ENCODE measurements at regions not wholly inside any gene's neighbourhood (a gene's known extent, or its start where the extent isn't known, plus 50 kb on each side); places are given as distances from the start of the nearest gene placed in this dataset.

DNA sequence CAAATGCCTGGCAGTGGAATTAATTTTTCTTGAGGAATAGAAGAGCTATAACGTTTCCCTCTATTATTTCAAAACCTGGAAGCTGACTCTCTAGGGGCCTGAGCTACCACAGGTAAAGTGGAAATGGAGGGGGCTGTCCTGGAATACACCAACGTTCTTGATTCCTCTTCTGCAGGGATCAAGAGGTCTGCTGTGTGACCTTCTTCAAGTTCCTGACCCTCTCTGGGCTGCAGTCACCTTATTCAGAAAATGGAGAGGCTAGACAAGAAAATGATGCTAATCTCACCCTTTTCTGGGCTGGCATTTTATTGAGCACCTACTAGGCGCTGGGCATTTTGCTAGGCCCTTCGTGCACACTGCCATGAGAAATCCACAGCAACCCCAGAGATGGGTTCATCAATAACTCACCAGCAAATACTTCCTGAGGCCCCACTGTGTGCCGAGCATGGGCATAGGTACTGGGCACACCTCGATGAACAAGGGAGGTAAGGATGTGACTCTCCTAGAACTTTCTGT is 55.2 kb upstream of the DLK1 start:
- Mint-ChIP-seq H3K27me3 (peaks cover 54% of the 10 kb centered on the region), H3K9me3 (no peaks in the 10 kb centered on the region), H3K27ac (no peak overlapping the region), H3K4me1 (ENCODE audit: unreplicated experiment) (peaks cover 64% of the 10 kb centered on the region), H3K4me3 (no peak overlapping the region), H3K36me3 (no peaks in the 10 kb centered on the region)
- TF ChIP-seq, protein P1, sequence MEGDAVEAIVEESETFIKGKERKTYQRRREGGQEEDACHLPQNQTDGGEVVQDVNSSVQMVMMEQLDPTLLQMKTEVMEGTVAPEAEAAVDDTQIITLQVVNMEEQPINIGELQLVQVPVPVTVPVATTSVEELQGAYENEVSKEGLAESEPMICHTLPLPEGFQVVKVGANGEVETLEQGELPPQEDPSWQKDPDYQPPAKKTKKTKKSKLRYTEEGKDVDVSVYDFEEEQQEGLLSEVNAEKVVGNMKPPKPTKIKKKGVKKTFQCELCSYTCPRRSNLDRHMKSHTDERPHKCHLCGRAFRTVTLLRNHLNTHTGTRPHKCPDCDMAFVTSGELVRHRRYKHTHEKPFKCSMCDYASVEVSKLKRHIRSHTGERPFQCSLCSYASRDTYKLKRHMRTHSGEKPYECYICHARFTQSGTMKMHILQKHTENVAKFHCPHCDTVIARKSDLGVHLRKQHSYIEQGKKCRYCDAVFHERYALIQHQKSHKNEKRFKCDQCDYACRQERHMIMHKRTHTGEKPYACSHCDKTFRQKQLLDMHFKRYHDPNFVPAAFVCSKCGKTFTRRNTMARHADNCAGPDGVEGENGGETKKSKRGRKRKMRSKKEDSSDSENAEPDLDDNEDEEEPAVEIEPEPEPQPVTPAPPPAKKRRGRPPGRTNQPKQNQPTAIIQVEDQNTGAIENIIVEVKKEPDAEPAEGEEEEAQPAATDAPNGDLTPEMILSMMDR (conservative IDR thresholded peaks at IDR 0.05), result no peak
- no peak for DNase-seq (ENCODE audit: extremely low spot score, unreplicated experiment)

DNA sequence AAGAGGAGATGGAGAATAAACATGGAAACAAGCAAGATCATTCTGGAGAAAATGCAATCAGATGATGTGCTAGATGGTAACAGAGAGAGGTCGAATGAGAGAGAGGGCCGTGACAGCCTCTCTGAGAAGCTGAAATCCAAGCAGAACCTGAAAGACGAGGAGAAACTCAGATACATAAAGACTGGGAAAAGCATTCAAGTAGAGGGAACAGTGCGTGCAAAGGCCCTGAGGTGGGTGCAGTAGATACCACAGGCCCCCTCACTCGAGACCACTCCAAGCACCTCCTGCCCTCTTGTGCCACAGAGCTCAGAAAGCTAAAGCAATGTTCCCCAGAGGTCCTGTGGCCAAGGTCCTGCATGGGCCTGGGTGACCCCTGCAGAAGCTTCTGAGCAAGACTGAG is 54.8 kb upstream of the DLK1 start:
- no peaks in the 10 kb centered on the region for H3K9me3 Mint-ChIP-seq
- no peaks in the 10 kb centered on the region for H3K36me3 Mint-ChIP-seq
- TF ChIP-seq, protein P1 (conservative IDR thresholded peaks at IDR 0.05), result no peak

DNA sequence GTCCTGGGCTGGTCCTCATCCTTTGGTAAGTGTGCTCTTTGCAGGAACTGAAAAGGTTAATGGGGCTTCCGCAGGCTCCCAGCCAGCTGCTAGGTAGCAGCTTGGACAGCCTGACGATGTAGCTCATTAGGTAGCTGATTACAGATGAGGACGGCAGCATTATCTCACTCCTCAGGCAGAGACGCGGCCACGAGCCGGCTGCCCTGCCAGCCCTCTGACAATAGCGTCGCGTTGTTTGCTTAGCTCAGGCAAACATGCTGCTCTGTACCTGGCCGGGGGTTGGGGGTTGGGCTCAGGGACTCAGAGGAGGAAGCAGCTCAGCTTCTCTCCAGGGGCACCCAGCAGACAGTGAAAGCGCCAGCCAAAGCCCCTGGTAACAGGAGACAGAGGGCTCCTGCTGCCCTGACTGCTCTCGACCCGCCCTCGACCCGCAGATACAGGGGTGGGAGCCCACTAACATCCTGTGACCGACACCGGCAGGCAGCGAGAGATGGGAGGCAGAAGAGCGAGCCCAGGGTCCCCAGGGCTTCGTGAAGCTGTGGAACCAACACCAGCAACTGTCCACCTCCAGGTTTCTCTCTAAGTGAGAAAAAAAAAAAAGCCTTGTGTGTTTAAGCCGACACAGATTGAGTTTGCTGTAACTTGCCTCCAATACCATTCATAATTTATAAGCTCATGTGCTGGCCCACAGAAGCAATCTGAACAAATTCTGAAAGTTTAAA is 53.4 kb upstream of the DLK1 start:
- Mint-ChIP-seq H3K36me3 (no peaks in the 10 kb centered on the region), H3K4me1 (ENCODE audit: unreplicated experiment) (peaks cover 68% of the 10 kb centered on the region), H3K9me3 (no peaks in the 10 kb centered on the region), H3K27ac (no peak overlapping the region), H3K27me3 (peaks cover 51% of the 10 kb centered on the region), H3K4me3 (peak overlapping the region; percentile 18)
- DNase-seq (ENCODE audit: extremely low spot score, unreplicated experiment), result no peak
- TF ChIP-seq, protein P1 (conservative IDR thresholded peaks at IDR 0.05), result no peak

More for the DNA sequence above, 54.8 kb upstream of the DLK1 start:
- H3K4me3 Mint-ChIP-seq, result no peak overlapping the region
- peaks cover 51% of the 10 kb centered on the region for H3K27me3 Mint-ChIP-seq
- H3K4me1 Mint-ChIP-seq (ENCODE audit: unreplicated experiment), result peaks cover 68% of the 10 kb centered on the region
- no peak for DNase-seq (ENCODE audit: extremely low spot score, unreplicated experiment)
- no peak overlapping the region for H3K27ac Mint-ChIP-seq

DNA sequence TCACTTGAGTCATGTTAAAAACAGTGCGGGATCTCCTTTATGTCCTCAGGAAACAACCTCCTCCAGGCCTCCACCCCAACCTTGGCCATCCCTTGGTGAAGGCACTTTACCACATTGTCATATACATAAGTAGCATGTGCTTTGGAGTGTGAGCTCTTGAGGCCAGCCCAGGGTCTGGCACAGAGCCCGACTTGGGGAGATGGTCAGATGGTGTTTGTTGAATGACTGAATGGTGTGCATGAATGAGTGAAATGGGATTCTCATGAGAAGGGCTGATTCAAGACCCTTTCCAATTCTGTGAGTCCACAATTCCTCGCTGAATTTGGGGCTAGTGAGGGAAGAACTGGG is 52.9 kb upstream of the DLK1 start:
- TF ChIP-seq, protein P1 (conservative IDR thresholded peaks at IDR 0.05), result no peak
- H3K27ac Mint-ChIP-seq, result no peak overlapping the region
- H3K36me3 Mint-ChIP-seq, result no peaks in the 10 kb centered on the region
- H3K27me3 Mint-ChIP-seq, result peaks cover 51% of the 10 kb centered on the region
- peaks cover 68% of the 10 kb centered on the region for H3K4me1 Mint-ChIP-seq (ENCODE audit: unreplicated experiment)
- peak overlapping the region; percentile 4 for H3K4me3 Mint-ChIP-seq
- no peak for DNase-seq (ENCODE audit: extremely low spot score, unreplicated experiment)
- no peaks in the 10 kb centered on the region for H3K9me3 Mint-ChIP-seq

DNA sequence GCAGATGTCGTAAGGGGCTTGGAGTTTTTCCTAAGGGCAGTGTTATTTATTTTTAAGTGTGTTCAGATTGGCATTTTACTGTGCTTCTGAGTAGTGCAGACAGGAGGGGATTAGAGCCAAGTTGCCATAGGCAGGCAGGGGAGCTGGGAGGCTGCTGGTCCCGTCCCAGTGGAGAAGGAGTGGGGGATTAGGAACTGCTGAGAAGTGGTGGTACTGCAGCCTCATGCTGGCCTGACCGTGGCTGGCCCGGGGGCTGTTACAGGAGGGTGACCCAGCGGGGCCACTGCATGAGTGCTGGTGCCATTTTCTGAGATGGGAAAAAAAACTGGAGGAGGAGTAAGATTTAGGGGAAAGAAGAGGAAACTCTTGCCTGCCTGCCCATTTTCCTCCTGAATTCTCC is 52.3 kb upstream of the DLK1 start:
- DNase-seq (ENCODE audit: extremely low spot score, unreplicated experiment), result no peak
- H3K27ac Mint-ChIP-seq, result peak overlapping the region; percentile 14
- H3K9me3 Mint-ChIP-seq, result no peaks in the 10 kb centered on the region
- H3K4me3 Mint-ChIP-seq, result no peak overlapping the region
- H3K4me1 Mint-ChIP-seq (ENCODE audit: unreplicated experiment), result peaks cover 64% of the 10 kb centered on the region
- peaks cover 47% of the 10 kb centered on the region for H3K27me3 Mint-ChIP-seq
- no peaks in the 10 kb centered on the region for H3K36me3 Mint-ChIP-seq
- TF ChIP-seq, protein P1 (conservative IDR thresholded peaks at IDR 0.05), result no peak

Measured in type B pancreatic cell (in vitro differentiated cells).